ENCODE measurements at regions not wholly inside any gene's neighbourhood (a gene's known extent, or its start where the extent isn't known, plus 50 kb on each side); places are given as distances from the start of the nearest gene placed in this dataset.

GRCh38 chr6:165090242-165090641 is 219.2 kb downstream of the C6orf118 start:
- Histone ChIP-seq H3K27ac (ENCODE audit: low read length) (no peak overlapping the region), H3K4me3 (ENCODE audit: low read length) (no peak overlapping the region), H3K9ac (ENCODE audit: low read length) (no peak overlapping the region), H3K27me3 (ENCODE audit: low read depth, low read length) (no peaks in the 10 kb centered on the region), H3K36me3 (replicated peaks; ENCODE audit: low read depth, low read length) (no peaks in the 10 kb centered on the region), H2AFZ (ENCODE audit: low read depth, low read length) (no peak overlapping the region), H3K79me2 (ENCODE audit: low read length) (no peaks in the 10 kb centered on the region), H4K20me1 (ENCODE audit: insufficient read depth, low read length) (no peaks in the 10 kb centered on the region), H3K9me3 (ENCODE audit: insufficient read depth, low read length) (no peaks in the 10 kb centered on the region), H3K4me2 (ENCODE audit: low read length) (no peak overlapping the region), H3K4me1 (ENCODE audit: low read length) (no peaks in the 10 kb centered on the region)
- TF ChIP-seq EZH2phosphoT487 (IDR thresholded peaks at IDR 0.05; ENCODE audit: low read depth) (no peak), CTCF (IDR thresholded peaks at IDR 0.05; ENCODE audit: low read depth, low read length) (no peak)

GRCh38 chr6:165086814-165087213 is 222.6 kb downstream of the C6orf118 start:
- Histone ChIP-seq H3K27me3 (ENCODE audit: low read depth, low read length) (no peaks in the 10 kb centered on the region), H4K20me1 (ENCODE audit: insufficient read depth, low read length) (no peaks in the 10 kb centered on the region), H3K36me3 (replicated peaks; ENCODE audit: low read depth, low read length) (no peaks in the 10 kb centered on the region), H3K9ac (ENCODE audit: low read length) (no peak overlapping the region), H3K9me3 (ENCODE audit: insufficient read depth, low read length) (no peaks in the 10 kb centered on the region), H2AFZ (ENCODE audit: low read depth, low read length) (no peak overlapping the region), H3K4me3 (ENCODE audit: low read length) (no peak overlapping the region), H3K4me2 (ENCODE audit: low read length) (no peak overlapping the region), H3K79me2 (ENCODE audit: low read length) (no peaks in the 10 kb centered on the region), H3K27ac (ENCODE audit: low read length) (no peak overlapping the region), H3K4me1 (ENCODE audit: low read length) (0 out of 2 replicates have a peak, but pooled peaks cover under 1% of the 10 kb centered on the region)
- TF ChIP-seq EZH2phosphoT487 (IDR thresholded peaks at IDR 0.05; ENCODE audit: low read depth) (no peak), CTCF (IDR thresholded peaks at IDR 0.05; ENCODE audit: low read depth, low read length) (no peak)

GRCh38 chr6:165082636-165083035 is 226.8 kb downstream of the C6orf118 start:
- Histone ChIP-seq H3K4me2 (ENCODE audit: low read length) (no peak overlapping the region), H3K27me3 (ENCODE audit: low read depth, low read length) (no peaks in the 10 kb centered on the region), H3K9ac (ENCODE audit: low read length) (no peak overlapping the region), H4K20me1 (ENCODE audit: insufficient read depth, low read length) (no peaks in the 10 kb centered on the region), H3K36me3 (replicated peaks; ENCODE audit: low read depth, low read length) (no peaks in the 10 kb centered on the region), H3K4me3 (ENCODE audit: low read length) (no peak overlapping the region), H3K79me2 (ENCODE audit: low read length) (no peaks in the 10 kb centered on the region), H3K9me3 (ENCODE audit: insufficient read depth, low read length) (no peaks in the 10 kb centered on the region), H2AFZ (ENCODE audit: low read depth, low read length) (no peak overlapping the region), H3K27ac (ENCODE audit: low read length) (no peak overlapping the region), H3K4me1 (ENCODE audit: low read length) (0 out of 2 replicates have a peak, but pooled peaks cover 4% of the 10 kb centered on the region)
- no peak for TF ChIP-seq CTCF (IDR thresholded peaks at IDR 0.05; ENCODE audit: low read depth, low read length)
- TF ChIP-seq EZH2phosphoT487 (IDR thresholded peaks at IDR 0.05; ENCODE audit: low read depth) = no peak

GRCh38 chr6:165081944-165082532 is 227.4 kb downstream of the C6orf118 start:
- Histone ChIP-seq H3K9ac (ENCODE audit: low read length) (no peak overlapping the region), H3K4me3 (ENCODE audit: low read length) (no peak overlapping the region), H4K20me1 (ENCODE audit: insufficient read depth, low read length) (no peaks in the 10 kb centered on the region), H2AFZ (ENCODE audit: low read depth, low read length) (no peak overlapping the region), H3K27me3 (ENCODE audit: low read depth, low read length) (no peaks in the 10 kb centered on the region), H3K79me2 (ENCODE audit: low read length) (no peaks in the 10 kb centered on the region), H3K4me1 (ENCODE audit: low read length) (0 out of 2 replicates have a peak, but pooled peaks cover 4% of the 10 kb centered on the region), H3K27ac (ENCODE audit: low read length) (no peak overlapping the region), H3K36me3 (replicated peaks; ENCODE audit: low read depth, low read length) (no peaks in the 10 kb centered on the region), H3K9me3 (ENCODE audit: insufficient read depth, low read length) (no peaks in the 10 kb centered on the region), H3K4me2 (ENCODE audit: low read length) (no peak overlapping the region)
- TF ChIP-seq CTCF (IDR thresholded peaks at IDR 0.05; ENCODE audit: low read depth, low read length) (no peak), EZH2phosphoT487 (IDR thresholded peaks at IDR 0.05; ENCODE audit: low read depth) (no peak)
